Left lung (tissue), 4 donors: ENCODE measurements at regions not wholly inside any gene's neighbourhood (a gene's known extent, or its start where the extent isn't known, plus 50 kb on each side); places are given as distances from the start of the nearest gene placed in this dataset.

ENCODE experiments used
- ATAC-seq: fragments of 200-7000 bp; cut with Tn5 transposase; one replicate; pipeline ENCODE4 v1.9.1; 2020; ENCODE audit warnings: moderate library complexity
- DNase-seq, 4 donors: peaks; one replicate each; pipeline ENCODE4 v3.0.0-alpha.2; 2013 to 2020
- H3K27ac ChIP-seq, 2 donors: fragments of 200-600 bp; sonication (generic) in 1 of 2; one replicate each; pipeline versions ENCODE4 v1.5.0 to v1.8.0; 2020 to 2021
- H3K27me3 ChIP-seq, 2 donors: fragments of 200-600 bp; sonication (generic) in 1 of 2; one replicate each; pipeline versions ENCODE4 v1.5.0 to v1.8.0; 2020 to 2021
- H3K36me3 ChIP-seq, 2 donors: fragments of 200-600 bp; sonication (generic) in 1 of 2; one replicate each; pipeline versions ENCODE4 v1.5.0 to v1.8.0; 2020 to 2021
- H3K4me1 ChIP-seq, 2 donors: fragments of 200-600 bp; one replicate each; pipeline ENCODE4 v1.8.0; 2021
- H3K4me3 ChIP-seq, 2 donors: fragments of 200-600 bp; sonication (generic) in 1 of 2; one replicate each; pipeline versions ENCODE4 v1.5.0 to v1.8.0; 2020 to 2021; ENCODE audit warnings: mild to moderate bottlenecking in 1 of 2
- H3K9me3 ChIP-seq, 2 donors: fragments of 200-600 bp; sonication (generic) in 1 of 2; one replicate each; pipeline versions ENCODE4 v1.5.0 to v1.8.0; 2020 to 2021
- CTCF ChIP-seq, 2 donors: fragments of 200-600 bp; sonication (generic) in 1 of 2; IDR thresholded peaks; one replicate each; pipeline versions ENCODE4 v1.5.0 to v1.8.0; 2021; ENCODE audit warnings: antibody characterized with exemption in 2 of 2
- intact Hi-C, 2 donors: fragments of 100-400 bp; cut with DNase I; formaldehyde crosslinking; loops; one replicate each; pipeline versions ENCODE4 v1.11.2 to v1.14.2; 2022
- donor health status: DM: no; HTN: yes; CAD: no.
- donor health status: DM: no; HTN: no; CAD: no.

GRCh38 chr12:40168001-40168400 is 56.8 kb upstream of the LRRK2 start:
- Histone ChIP-seq H3K36me3 (no peaks in the 10 kb centered on the region), H3K4me3 (no peak overlapping the region), H3K27me3 (no peaks in the 10 kb centered on the region), H3K4me1 (peaks cover 0 to 17% of the 10 kb centered on the region in 2 donors), H3K9me3 (peaks cover 0 to 13% of the 10 kb centered on the region in 2 donors), H3K27ac (no peak overlapping the region)
- no peak for TF ChIP-seq CTCF (IDR thresholded peaks at IDR 0.05)
- intact Hi-C loops, result no loop called here
- ATAC-seq, result no peak
- DNase-seq, result no peak

GRCh38 chr12:40165179-40165578 is 59.3 kb upstream of the SLC2A13 start:
- Histone ChIP-seq H3K4me1 (no peaks in the 10 kb centered on the region), H3K27ac (no peak overlapping the region), H3K4me3 (no peak overlapping the region), H3K27me3 (no peaks in the 10 kb centered on the region), H3K36me3 (no peaks in the 10 kb centered on the region), H3K9me3 (peaks cover 0 to 29% of the 10 kb centered on the region in 2 donors)
- DNase-seq (no peak), ATAC-seq (peak; percentile 28)
- TF ChIP-seq CTCF (IDR thresholded peaks at IDR 0.05), result no peak
- intact Hi-C loops, result no loop called here

GRCh38 chr12:40164034-40164433 is 58.2 kb upstream of the SLC2A13 start:
- H3K36me3 ChIP-seq, result no peaks in the 10 kb centered on the region
- TF ChIP-seq CTCF (IDR thresholded peaks at IDR 0.05), result no peak
- H3K9me3 ChIP-seq, result peaks cover 0 to 29% of the 10 kb centered on the region in 2 donors
- no peak overlapping the region for H3K4me3 ChIP-seq
- peaks cover 0 to 5% of the 10 kb centered on the region in 2 donors for H3K4me1 ChIP-seq
- no peak for ATAC-seq
- H3K27me3 ChIP-seq, result no peaks in the 10 kb centered on the region
- DNase-seq, result no peak
- peak overlapping the region in 1 of 2 donors; percentile 11 for H3K27ac ChIP-seq
- intact Hi-C loops, result no loop called here

- ATAC-seq (no peak), DNase-seq (no peak)
- intact Hi-C loops, result no loop called here
- Histone ChIP-seq H3K4me3 (no peak overlapping the region), H3K27ac (no peak overlapping the region), H3K27me3 (no peaks in the 10 kb centered on the region), H3K9me3 (peaks cover 0 to 29% of the 10 kb centered on the region in 2 donors), H3K36me3 (no peaks in the 10 kb centered on the region), H3K4me1 (peaks cover 0 to 24% of the 10 kb centered on the region in 2 donors)
- no peak for TF ChIP-seq CTCF (IDR thresholded peaks at IDR 0.05)
Observed at GRCh38 chr12:40162033-40162432, 56.2 kb upstream of the SLC2A13 start.

- Histone ChIP-seq H3K36me3 (no peaks in the 10 kb centered on the region), H3K27ac (peak overlapping the region; percentile 61 to 88)
Observed at GRCh38 chr12:40158592-40159111, 52.8 kb upstream of the SLC2A13 start.

More at GRCh38 chr12:40158592-40159111, 52.8 kb upstream of the SLC2A13 start:
- intact Hi-C loops, result loop anchor here in 1 of 2 donors (10.0 kb wide), 1 partner anchor 156 kb away; no protein-coding TSS in a partner anchor
- H3K27me3 ChIP-seq, result no peaks in the 10 kb centered on the region
- no peak for TF ChIP-seq CTCF (IDR thresholded peaks at IDR 0.05)
- peaks cover 0 to 41% of the 10 kb centered on the region in 2 donors for H3K4me1 ChIP-seq
- DNase-seq (no peak), ATAC-seq (peak; percentile 49)
- H3K4me3 ChIP-seq, result peak overlapping the region in 1 of 2 donors; percentile 5
- peaks cover 0 to 21% of the 10 kb centered on the region in 2 donors for H3K9me3 ChIP-seq
